H1 (cell line): ENCODE measurements at regions not wholly inside any gene's neighbourhood (a gene's known extent, or its start where the extent isn't known, plus 50 kb on each side); places are given as distances from the start of the nearest gene placed in this dataset.

Experiments
- CTCF ChIA-PET: fragments of 300-600 bp; sonication (Branson Sonifier 250); formaldehyde crosslinking; loops from one replicate; lab custom pipeline; 2021; ENCODE audit not compliant: partially characterized antibody; lab: Charles Lee
- POLR2A ChIA-PET: fragments of 300-600 bp; sonication (Branson Sonifier 250); formaldehyde crosslinking; loops from one replicate; lab custom pipeline; 2021; ENCODE audit warnings: inconsistent platforms; ENCODE audit not compliant: partially characterized antibody; lab: Charles Lee
- DNase-seq, 2 experiments: peaks; one replicate each; pipeline versions ENCODE4 v3.0.0 to v3.0.0-alpha.2; 2010 to 2022; ENCODE audit warnings: low spot score in 2 of 2, low read depth in 1 of 2, mixed read lengths in 1 of 2
- FAIRE-seq: peaks from 2 replicates; lab custom pipeline; 2011; peaks lifted over from hg19 to GRCh38; lab: Jason Lieb, UNC
- H2AFZ ChIP-seq: 2 replicates; pipeline ENCODE4 v1.8.1; 2012; ENCODE audit warnings: low read length, inconsistent platforms
- H2AK5ac ChIP-seq: 2 replicates; pipeline ENCODE4 v1.6.1; 2013; ENCODE audit warnings: low read depth, low read length
- H2BK120ac ChIP-seq: replicated peaks from 2 replicates; pipeline ENCODE3; 2013; ENCODE audit warnings: low read depth, low read length, inconsistent platforms
- H2BK12ac ChIP-seq: 2 replicates; pipeline ENCODE4 v1.6.1; 2013; ENCODE audit warnings: low read depth, low read length
- H2BK15ac ChIP-seq: 2 replicates; pipeline ENCODE4 v1.6.1; 2013; ENCODE audit warnings: low read length
- H2BK20ac ChIP-seq: 2 replicates; pipeline ENCODE4 v1.6.1; 2013; ENCODE audit warnings: low read length
- H2BK5ac ChIP-seq: 2 replicates; pipeline ENCODE4 v1.6.1; 2013; ENCODE audit warnings: low read depth, low read length
- H3K14ac ChIP-seq: 2 replicates; pipeline ENCODE4 v1.6.1; 2013; ENCODE audit warnings: inconsistent platforms; ENCODE audit not compliant: insufficient read length
- H3K18ac ChIP-seq: 2 replicates; pipeline ENCODE4 v1.6.1; 2013; ENCODE audit warnings: low read length; ENCODE audit errors: extremely low read depth
- H3K23ac ChIP-seq: 2 replicates; pipeline ENCODE4 v1.6.1; 2013; ENCODE audit warnings: inconsistent platforms; ENCODE audit not compliant: insufficient read length
- H3K23me2 ChIP-seq: 2 replicates; pipeline ENCODE4 v1.6.1; 2013; ENCODE audit warnings: low read depth, low read length
- H3K27ac ChIP-seq: 2 replicates; pipeline ENCODE4 v1.6.1; 2011; ENCODE audit warnings: low read depth, low read length, inconsistent platforms
- H3K27me3 ChIP-seq, 4 experiments: replicated peaks in 1 of 4; 1 replicate in 1 of 4; 2 replicates in 3 of 4; pipeline versions ENCODE4 v1.6.1 to v1.8.1; 2011 to 2013; ENCODE audit warnings: low read length in 3 of 4, mild to moderate bottlenecking in 3 of 4, inconsistent platforms in 2 of 4, mixed read lengths in 2 of 4, moderate library complexity in 1 of 4; ENCODE audit not compliant: control insufficient read depth in 3 of 4, insufficient read depth in 3 of 4; ENCODE audit errors: extremely low read depth in 1 of 4
- H3K36me3 ChIP-seq, 4 experiments: 2 replicates each; pipeline versions ENCODE4 v1.6.1 to v1.8.1; 2011 to 2013; ENCODE audit warnings: mild to moderate bottlenecking in 4 of 4, low read length in 3 of 4, moderate library complexity in 2 of 4, control low read depth in 1 of 4, inconsistent platforms in 1 of 4; ENCODE audit not compliant: insufficient read depth in 4 of 4, control insufficient read depth in 2 of 4
- H3K4ac ChIP-seq: replicated peaks from 2 replicates; pipeline ENCODE3; 2013; ENCODE audit warnings: low read length, low read depth, mixed read lengths, inconsistent platforms; ENCODE audit not compliant: insufficient read length
- H3K4me1 ChIP-seq, 4 experiments: replicated peaks in 1 of 4; 1 replicate in 1 of 4; 2 replicates in 3 of 4; pipeline versions ENCODE4 v1.6.1 to v1.8.1; 2011 to 2013; ENCODE audit warnings: low read length in 3 of 4, inconsistent platforms in 2 of 4, mixed read lengths in 1 of 4; ENCODE audit not compliant: insufficient read depth in 4 of 4, control insufficient read depth in 3 of 4
- H3K4me2 ChIP-seq, 2 experiments: 2 replicates each; pipeline versions ENCODE4 v1.6.1 to v1.8.1; 2011 to 2013; ENCODE audit warnings: low read depth in 2 of 2, low read length in 2 of 2, control low read depth in 1 of 2, inconsistent platforms in 1 of 2, mild to moderate bottlenecking in 1 of 2; ENCODE audit not compliant: insufficient read depth in 1 of 2
- H3K4me3 ChIP-seq, 4 experiments: fragments of 200-600, 300-600 bp in 1 of 4; sonication (generic), shearing (Covaris generic), sonication (Bioruptor Twin) in 1 of 4; 2 replicates each; pipeline versions ENCODE4 v1.5.1 to v1.8.1; 2011 to 2016; ENCODE audit warnings: low read length in 4 of 4, low read depth in 3 of 4, control low read depth in 2 of 4, inconsistent platforms in 2 of 4, mild to moderate bottlenecking in 2 of 4, mixed read lengths in 1 of 4, moderate library complexity in 1 of 4; ENCODE audit not compliant: insufficient read depth in 2 of 4; ENCODE audit errors: extremely low read depth in 1 of 4
- H3K56ac ChIP-seq: replicated peaks from 2 replicates; pipeline ENCODE3; 2013; ENCODE audit warnings: low read depth, mild to moderate bottlenecking, mixed read lengths, low read length, inconsistent platforms; ENCODE audit not compliant: insufficient read length
- H3K79me1 ChIP-seq: 2 replicates; pipeline ENCODE4 v1.6.1; 2013; ENCODE audit warnings: low read depth, low read length, control low read depth
- H3K79me2 ChIP-seq, 2 experiments: 2 replicates each; pipeline versions ENCODE4 v1.6.1 to v1.8.1; 2012 to 2013; ENCODE audit warnings: low read length in 2 of 2, mild to moderate bottlenecking in 2 of 2, inconsistent platforms in 1 of 2; ENCODE audit not compliant: insufficient read depth in 2 of 2, control insufficient read depth in 1 of 2
- H3K9ac ChIP-seq, 4 experiments: replicated peaks in 1 of 4; 1 replicate in 1 of 4; 2 replicates in 3 of 4; pipeline versions ENCODE4 v1.6.1 to v1.8.1; 2011 to 2013; ENCODE audit warnings: low read depth in 3 of 4, low read length in 3 of 4, control low read depth in 2 of 4, mild to moderate bottlenecking in 2 of 4, moderate library complexity in 2 of 4, inconsistent platforms in 1 of 4; ENCODE audit errors: extremely low read depth in 1 of 4
- H3K9me3 ChIP-seq, 2 experiments: 2 replicates each; pipeline versions ENCODE4 v1.6.1 to v1.8.1; 2012 to 2013; ENCODE audit warnings: mild to moderate bottlenecking in 2 of 2, moderate library complexity in 2 of 2, control low read depth in 1 of 2, inconsistent platforms in 1 of 2, low read depth in 1 of 2, low read length in 1 of 2, mixed read lengths in 1 of 2; ENCODE audit not compliant: insufficient read depth in 2 of 2
- H4K20me1 ChIP-seq, 2 experiments: replicated peaks in 1 of 2; 2 replicates each; pipeline versions ENCODE3 to v1.8.1; 2011 to 2013; ENCODE audit warnings: inconsistent platforms in 2 of 2, low read length in 2 of 2, mild to moderate bottlenecking in 1 of 2; ENCODE audit not compliant: insufficient read depth in 2 of 2, control insufficient read depth in 1 of 2
- H4K5ac ChIP-seq: 2 replicates; pipeline ENCODE4 v1.6.1; 2013; ENCODE audit warnings: low read length, low read depth, mixed read lengths, inconsistent platforms; ENCODE audit not compliant: insufficient read length
- H4K8ac ChIP-seq: 2 replicates; pipeline ENCODE4 v1.8.0; 2013; ENCODE audit warnings: mild to moderate bottlenecking, moderate library complexity, low read length, inconsistent platforms; ENCODE audit not compliant: insufficient read depth; ENCODE audit errors: extremely low read depth
- H4K91ac ChIP-seq: replicated peaks from 2 replicates; pipeline ENCODE3; 2013; ENCODE audit warnings: low read length, mixed read lengths, inconsistent platforms; ENCODE audit not compliant: insufficient read length
- SP1 ChIP-seq: IDR thresholded peaks from 2 replicates; pipeline ENCODE4 v1.6.1; 2011; ENCODE audit warnings: low read depth, low read length
- TEAD4 ChIP-seq: IDR thresholded peaks from 2 replicates; pipeline ENCODE4 v1.6.1; 2012; ENCODE audit warnings: low read depth, low read length, inconsistent platforms, mixed read lengths
- WGBS, 2 experiments: shearing (Covaris generic) in 1 of 2; methylation state at CpG; one replicate each; pipeline versions ENCODE4 v1.1.6 to v1.1.7; 2013 to 2015; ENCODE audit warnings: low lambda C conversion rate in 2 of 2, mixed read lengths in 2 of 2, inconsistent platforms in 1 of 2, low coverage in 1 of 2, missing lambda C conversion rate in 1 of 2; ENCODE audit not compliant: insufficient replicate concordance in 2 of 2, insufficient coverage in 1 of 2, insufficient read length in 1 of 2; ENCODE audit errors: extremely low coverage in 1 of 2, missing lambda C conversion rate in 1 of 2; 5-methylcytosine and 5-hydroxymethylcytosine counted together

DNA sequence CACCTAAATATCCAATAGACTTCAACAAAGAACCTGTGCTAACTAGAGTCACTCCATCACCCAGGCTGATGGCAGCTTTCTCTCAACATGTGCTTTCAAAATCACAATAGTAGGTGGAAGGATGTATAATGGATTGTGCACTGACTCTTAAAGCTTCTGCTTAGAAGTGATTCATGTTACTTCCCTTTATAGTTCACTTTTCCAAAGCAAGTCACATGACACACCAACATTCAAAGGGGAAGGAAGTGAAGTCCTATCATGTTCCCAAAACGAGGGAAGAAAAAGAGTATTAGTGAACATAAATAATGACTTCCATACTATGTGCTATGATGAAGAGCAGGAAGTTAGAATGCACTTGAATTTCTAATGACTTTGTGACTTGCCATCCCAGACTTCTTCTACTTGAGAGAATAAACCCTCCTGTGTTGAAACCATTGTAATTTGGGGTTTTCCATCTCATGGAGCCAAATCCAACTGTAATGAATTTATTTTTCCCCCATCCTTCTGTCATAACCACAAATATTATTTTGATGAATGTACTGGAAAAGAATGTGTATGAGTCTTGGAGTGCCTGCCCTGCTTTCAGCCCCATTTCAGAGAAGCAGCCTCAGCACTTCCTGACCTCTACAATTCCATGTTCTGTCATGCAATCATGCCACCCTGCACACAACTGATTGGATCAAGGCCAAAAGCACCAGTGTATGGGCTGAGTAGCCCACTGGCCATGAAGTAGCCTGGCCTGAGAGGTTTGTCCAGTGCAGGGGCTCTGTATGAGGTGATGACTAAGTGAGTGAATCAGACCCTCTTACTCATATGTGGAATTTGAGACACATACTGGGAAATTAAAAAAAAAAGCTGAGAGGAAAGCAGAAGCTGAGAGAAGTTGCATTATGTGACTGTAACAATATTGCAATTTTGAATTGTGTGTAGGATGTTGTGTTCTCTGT, 525.9 kb upstream of the CLINT1 start:
- Histone ChIP-seq H3K4me2 (no peak overlapping the region), H2BK120ac (no peak overlapping the region), H3K23me2 (no peaks in the 10 kb centered on the region), H4K91ac (no peak overlapping the region), H3K4ac (no peak overlapping the region), H2BK5ac (no peak overlapping the region), H2BK12ac (no peak overlapping the region), H3K23ac (no peak overlapping the region), H2BK20ac (no peak overlapping the region), H3K18ac (no peak overlapping the region), H4K20me1 (no peaks in the 10 kb centered on the region), H3K9ac (no peak overlapping the region), H4K8ac (no peak overlapping the region), H3K79me2 (no peaks in the 10 kb centered on the region), H3K56ac (no peak overlapping the region), H3K27me3 (no peaks in the 10 kb centered on the region), H2AK5ac (no peak overlapping the region), H2AFZ (no peak overlapping the region), H3K9me3 (no peaks in the 10 kb centered on the region), H3K79me1 (no peaks in the 10 kb centered on the region), H3K4me1 (no peaks in the 10 kb centered on the region), H4K5ac (no peak overlapping the region), H3K36me3 (no peaks in the 10 kb centered on the region; a peak in 1 of 8 replicates), H3K27ac (no peak overlapping the region), H2BK15ac (no peak overlapping the region), H3K14ac (no peak overlapping the region), H3K4me3 (no peak overlapping the region)
- no peak for TF ChIP-seq SP1
- no peak for TF ChIP-seq TEAD4
- ChIA-PET POLR2A (no interaction called here), CTCF (no interaction called here)
- FAIRE-seq (no peak), DNase-seq (no peak)
- WGBS, 2 experiments, result 81% methylated on average over 1 of the region's 1 CpG; no CpG with 5 or more reads in 1 of the 2 experiments
